H1 (cell line): ENCODE measurements at regions not wholly inside any gene's neighbourhood (a gene's known extent, or its start where the extent isn't known, plus 50 kb on each side); places are given as distances from the start of the nearest gene placed in this dataset.
"Not testable (repeated sequence)": the region's sequence is repeated elsewhere in the genome, so short reads cannot be mapped to it uniquely, and the experiment has no call there.

Experiments used
- CTCF ChIA-PET: fragments of 300-600 bp; sonication (Branson Sonifier 250); formaldehyde crosslinking; loops from one replicate; lab custom pipeline; 2021; ENCODE audit not compliant: partially characterized antibody; lab: Charles Lee
- POLR2A ChIA-PET: fragments of 300-600 bp; sonication (Branson Sonifier 250); formaldehyde crosslinking; loops from one replicate; lab custom pipeline; 2021; ENCODE audit warnings: inconsistent platforms; ENCODE audit not compliant: partially characterized antibody; lab: Charles Lee
- DNase-seq, 2 experiments: peaks; one replicate each; pipeline versions ENCODE4 v3.0.0 to v3.0.0-alpha.2; 2010 to 2022; ENCODE audit warnings: low spot score in 2 of 2, low read depth in 1 of 2, mixed read lengths in 1 of 2
- FAIRE-seq: peaks from 2 replicates; lab custom pipeline; 2011; peaks lifted over from hg19 to GRCh38; lab: Jason Lieb, UNC
- H2AFZ ChIP-seq: 2 replicates; pipeline ENCODE4 v1.8.1; 2012; ENCODE audit warnings: low read length, inconsistent platforms
- H2AK5ac ChIP-seq: 2 replicates; pipeline ENCODE4 v1.6.1; 2013; ENCODE audit warnings: low read depth, low read length
- H2BK120ac ChIP-seq: replicated peaks from 2 replicates; pipeline ENCODE3; 2013; ENCODE audit warnings: low read depth, low read length, inconsistent platforms
- H2BK12ac ChIP-seq: 2 replicates; pipeline ENCODE4 v1.6.1; 2013; ENCODE audit warnings: low read depth, low read length
- H2BK15ac ChIP-seq: 2 replicates; pipeline ENCODE4 v1.6.1; 2013; ENCODE audit warnings: low read length
- H2BK20ac ChIP-seq: 2 replicates; pipeline ENCODE4 v1.6.1; 2013; ENCODE audit warnings: low read length
- H2BK5ac ChIP-seq: 2 replicates; pipeline ENCODE4 v1.6.1; 2013; ENCODE audit warnings: low read depth, low read length
- H3K14ac ChIP-seq: 2 replicates; pipeline ENCODE4 v1.6.1; 2013; ENCODE audit warnings: inconsistent platforms; ENCODE audit not compliant: insufficient read length
- H3K18ac ChIP-seq: 2 replicates; pipeline ENCODE4 v1.6.1; 2013; ENCODE audit warnings: low read length; ENCODE audit errors: extremely low read depth
- H3K23ac ChIP-seq: 2 replicates; pipeline ENCODE4 v1.6.1; 2013; ENCODE audit warnings: inconsistent platforms; ENCODE audit not compliant: insufficient read length
- H3K23me2 ChIP-seq: 2 replicates; pipeline ENCODE4 v1.6.1; 2013; ENCODE audit warnings: low read depth, low read length
- H3K27ac ChIP-seq: 2 replicates; pipeline ENCODE4 v1.6.1; 2011; ENCODE audit warnings: low read depth, low read length, inconsistent platforms
- H3K27me3 ChIP-seq, 4 experiments: replicated peaks in 1 of 4; 1 replicate in 1 of 4; 2 replicates in 3 of 4; pipeline versions ENCODE4 v1.6.1 to v1.8.1; 2011 to 2013; ENCODE audit warnings: low read length in 3 of 4, mild to moderate bottlenecking in 3 of 4, inconsistent platforms in 2 of 4, mixed read lengths in 2 of 4, moderate library complexity in 1 of 4; ENCODE audit not compliant: control insufficient read depth in 3 of 4, insufficient read depth in 3 of 4; ENCODE audit errors: extremely low read depth in 1 of 4
- H3K36me3 ChIP-seq, 4 experiments: 2 replicates each; pipeline versions ENCODE4 v1.6.1 to v1.8.1; 2011 to 2013; ENCODE audit warnings: mild to moderate bottlenecking in 4 of 4, low read length in 3 of 4, moderate library complexity in 2 of 4, control low read depth in 1 of 4, inconsistent platforms in 1 of 4; ENCODE audit not compliant: insufficient read depth in 4 of 4, control insufficient read depth in 2 of 4
- H3K4ac ChIP-seq: replicated peaks from 2 replicates; pipeline ENCODE3; 2013; ENCODE audit warnings: low read length, low read depth, mixed read lengths, inconsistent platforms; ENCODE audit not compliant: insufficient read length
- H3K4me1 ChIP-seq, 4 experiments: replicated peaks in 1 of 4; 1 replicate in 1 of 4; 2 replicates in 3 of 4; pipeline versions ENCODE4 v1.6.1 to v1.8.1; 2011 to 2013; ENCODE audit warnings: low read length in 3 of 4, inconsistent platforms in 2 of 4, mixed read lengths in 1 of 4; ENCODE audit not compliant: insufficient read depth in 4 of 4, control insufficient read depth in 3 of 4
- H3K4me2 ChIP-seq, 2 experiments: 2 replicates each; pipeline versions ENCODE4 v1.6.1 to v1.8.1; 2011 to 2013; ENCODE audit warnings: low read depth in 2 of 2, low read length in 2 of 2, control low read depth in 1 of 2, inconsistent platforms in 1 of 2, mild to moderate bottlenecking in 1 of 2; ENCODE audit not compliant: insufficient read depth in 1 of 2
- H3K4me3 ChIP-seq, 4 experiments: fragments of 200-600, 300-600 bp in 1 of 4; sonication (generic), shearing (Covaris generic), sonication (Bioruptor Twin) in 1 of 4; 2 replicates each; pipeline versions ENCODE4 v1.5.1 to v1.8.1; 2011 to 2016; ENCODE audit warnings: low read length in 4 of 4, low read depth in 3 of 4, control low read depth in 2 of 4, inconsistent platforms in 2 of 4, mild to moderate bottlenecking in 2 of 4, mixed read lengths in 1 of 4, moderate library complexity in 1 of 4; ENCODE audit not compliant: insufficient read depth in 2 of 4; ENCODE audit errors: extremely low read depth in 1 of 4
- H3K56ac ChIP-seq: replicated peaks from 2 replicates; pipeline ENCODE3; 2013; ENCODE audit warnings: low read depth, mild to moderate bottlenecking, mixed read lengths, low read length, inconsistent platforms; ENCODE audit not compliant: insufficient read length
- H3K79me1 ChIP-seq: 2 replicates; pipeline ENCODE4 v1.6.1; 2013; ENCODE audit warnings: low read depth, low read length, control low read depth
- H3K79me2 ChIP-seq, 2 experiments: 2 replicates each; pipeline versions ENCODE4 v1.6.1 to v1.8.1; 2012 to 2013; ENCODE audit warnings: low read length in 2 of 2, mild to moderate bottlenecking in 2 of 2, inconsistent platforms in 1 of 2; ENCODE audit not compliant: insufficient read depth in 2 of 2, control insufficient read depth in 1 of 2
- H3K9ac ChIP-seq, 4 experiments: replicated peaks in 1 of 4; 1 replicate in 1 of 4; 2 replicates in 3 of 4; pipeline versions ENCODE4 v1.6.1 to v1.8.1; 2011 to 2013; ENCODE audit warnings: low read depth in 3 of 4, low read length in 3 of 4, control low read depth in 2 of 4, mild to moderate bottlenecking in 2 of 4, moderate library complexity in 2 of 4, inconsistent platforms in 1 of 4; ENCODE audit errors: extremely low read depth in 1 of 4
- H3K9me3 ChIP-seq, 2 experiments: 2 replicates each; pipeline versions ENCODE4 v1.6.1 to v1.8.1; 2012 to 2013; ENCODE audit warnings: mild to moderate bottlenecking in 2 of 2, moderate library complexity in 2 of 2, control low read depth in 1 of 2, inconsistent platforms in 1 of 2, low read depth in 1 of 2, low read length in 1 of 2, mixed read lengths in 1 of 2; ENCODE audit not compliant: insufficient read depth in 2 of 2
- H4K20me1 ChIP-seq, 2 experiments: replicated peaks in 1 of 2; 2 replicates each; pipeline versions ENCODE3 to v1.8.1; 2011 to 2013; ENCODE audit warnings: inconsistent platforms in 2 of 2, low read length in 2 of 2, mild to moderate bottlenecking in 1 of 2; ENCODE audit not compliant: insufficient read depth in 2 of 2, control insufficient read depth in 1 of 2
- H4K5ac ChIP-seq: 2 replicates; pipeline ENCODE4 v1.6.1; 2013; ENCODE audit warnings: low read length, low read depth, mixed read lengths, inconsistent platforms; ENCODE audit not compliant: insufficient read length
- H4K8ac ChIP-seq: 2 replicates; pipeline ENCODE4 v1.8.0; 2013; ENCODE audit warnings: mild to moderate bottlenecking, moderate library complexity, low read length, inconsistent platforms; ENCODE audit not compliant: insufficient read depth; ENCODE audit errors: extremely low read depth
- H4K91ac ChIP-seq: replicated peaks from 2 replicates; pipeline ENCODE3; 2013; ENCODE audit warnings: low read length, mixed read lengths, inconsistent platforms; ENCODE audit not compliant: insufficient read length
- WGBS, 2 experiments: shearing (Covaris generic) in 1 of 2; methylation state at CpG; one replicate each; pipeline versions ENCODE4 v1.1.6 to v1.1.7; 2013 to 2015; ENCODE audit warnings: low lambda C conversion rate in 2 of 2, mixed read lengths in 2 of 2, inconsistent platforms in 1 of 2, low coverage in 1 of 2, missing lambda C conversion rate in 1 of 2; ENCODE audit not compliant: insufficient replicate concordance in 2 of 2, insufficient coverage in 1 of 2, insufficient read length in 1 of 2; ENCODE audit errors: extremely low coverage in 1 of 2, missing lambda C conversion rate in 1 of 2; 5-methylcytosine and 5-hydroxymethylcytosine counted together

DNA sequence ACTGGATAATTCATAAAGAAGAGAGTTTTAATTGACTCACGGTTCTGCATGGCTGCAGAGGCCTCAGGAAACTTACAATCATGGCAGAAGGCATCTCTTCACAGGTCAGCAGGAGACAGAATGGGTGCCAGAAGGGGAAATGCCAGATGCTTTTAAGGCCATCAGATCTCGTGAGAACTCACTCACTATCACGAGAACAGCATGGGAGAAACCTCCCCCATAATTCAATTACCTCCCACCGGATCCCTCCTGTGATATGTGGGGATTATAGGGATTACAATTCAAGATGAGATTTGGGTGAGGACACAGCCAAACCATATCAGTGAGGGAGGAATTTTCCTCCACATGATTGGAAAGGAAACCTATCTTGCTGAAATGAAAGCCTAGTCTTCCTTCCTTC lies 108.1 kb upstream of the TMEM132E start:
- H3K4me1 ChIP-seq, H3K27me3 ChIP-seq, H3K9ac ChIP-seq, POLR2A ChIA-PET, H3K23ac ChIP-seq, H3K4me2 ChIP-seq, H4K8ac ChIP-seq, DNase-seq, H2BK15ac ChIP-seq, H3K4ac ChIP-seq, H2AK5ac ChIP-seq, H3K23me2 ChIP-seq, H3K9me3 ChIP-seq, H3K56ac ChIP-seq, H4K20me1 ChIP-seq, H3K14ac ChIP-seq, H4K5ac ChIP-seq, H2BK5ac ChIP-seq, H3K4me3 ChIP-seq, FAIRE-seq, H2BK120ac ChIP-seq, H3K27ac ChIP-seq, H3K18ac ChIP-seq, H3K79me2 ChIP-seq, H2AFZ ChIP-seq, H4K91ac ChIP-seq, H2BK20ac ChIP-seq, H2BK12ac ChIP-seq, H3K79me1 ChIP-seq, H3K36me3 ChIP-seq: not testable (repeated sequence)
- WGBS, 2 experiments = 96% methylated on average over 4 of the region's 4 CpGs; no CpG with 5 or more reads in 1 of the 2 experiments
- CTCF ChIA-PET = interaction anchor here (6.1 kb wide), 1 partner anchor 26 kb away, joined by 32 read pairs; no protein-coding TSS in a partner anchor
